GM21529 (cell line): ENCODE measurements at regions not wholly inside any gene's neighbourhood (a gene's known extent, or its start where the extent isn't known, plus 50 kb on each side); places are given as distances from the start of the nearest gene placed in this dataset.

ENCODE experiments used
- ATAC-seq: cut with Tn5 transposase; IDR thresholded peaks from one replicate; pipeline ENCODE4 v1.9.1; 2021; ENCODE audit not compliant: unreplicated experiment

- ATAC-seq = no peak
Observed at GRCh38 chr5:67434466-67434865, 237.9 kb upstream of the CD180 start.

GRCh38 chr5:67432606-67433005 is 236.0 kb upstream of the CD180 start:
- no peak for ATAC-seq

- no peak for ATAC-seq
Observed at GRCh38 chr5:67431191-67431590, 234.6 kb upstream of the CD180 start.

GRCh38 chr5:67427850-67428298 is 231.3 kb upstream of the CD180 start:
- ATAC-seq = no peak

GRCh38 chr5:67426961-67427849 is 230.6 kb upstream of the CD180 start:
- ATAC-seq = no peak

GRCh38 chr5:67425514-67425913 is 228.9 kb upstream of the CD180 start:
- ATAC-seq = no peak

GRCh38 chr5:67417839-67418238 is 221.2 kb upstream of the CD180 start:
- ATAC-seq = no peak

- no peak for ATAC-seq
Observed at GRCh38 chr5:67416986-67417385, 220.4 kb upstream of the CD180 start.

- peak; percentile 59 for ATAC-seq
Observed at GRCh38 chr5:67416133-67416937, 219.7 kb upstream of the CD180 start.

GRCh38 chr5:67414712-67415111 is 218.1 kb upstream of the CD180 start:
- ATAC-seq = no peak

GRCh38 chr5:67413721-67414120 is 217.1 kb upstream of the CD180 start:
- ATAC-seq = no peak

- ATAC-seq = no peak
Observed at GRCh38 chr5:67409126-67409777, 212.7 kb upstream of the CD180 start.

- no peak for ATAC-seq
Observed at GRCh38 chr5:67407979-67408378, 211.4 kb upstream of the CD180 start.

GRCh38 chr5:67405755-67406154 is 209.2 kb upstream of the CD180 start:
- no peak for ATAC-seq

GRCh38 chr5:67405101-67405364 is 208.4 kb upstream of the CD180 start:
- no peak for ATAC-seq

- no peak for ATAC-seq
Observed at GRCh38 chr5:67404256-67405100, 207.9 kb upstream of the CD180 start.

- no peak for ATAC-seq
Observed at GRCh38 chr5:67402526-67402925, 205.9 kb upstream of the CD180 start.

GRCh38 chr5:67401172-67401571 is 204.6 kb upstream of the CD180 start:
- no peak for ATAC-seq

- no peak for ATAC-seq
Observed at GRCh38 chr5:67400752-67401151, 204.2 kb upstream of the CD180 start.

GRCh38 chr5:67395790-67396418 is 199.3 kb upstream of the CD180 start:
- no peak for ATAC-seq
